HCT116 (cell line): ENCODE measurements at regions not wholly inside any gene's neighbourhood (a gene's known extent, or its start where the extent isn't known, plus 50 kb on each side); places are given as distances from the start of the nearest gene placed in this dataset.

Experiments
- ATAC-seq: fragments of 200-7000 bp; cut with Tn5 transposase; 2 replicates; pipeline ENCODE4 v1.9.1; 2020; ENCODE audit warnings: mild to moderate bottlenecking, moderate library complexity
- BruUV-seq: library from RNA; stranded (reverse); fragments of 400-500 nt; replicated peaks from 2 replicates; lab custom pipeline; 2021; lab: Mats Ljungman, UMichigan
- CTCF ChIA-PET: fragments of 300-600 bp; sonication (Branson Sonifier 250); formaldehyde crosslinking; loops from one replicate; lab custom pipeline; 2021; ENCODE audit warnings: antibody characterized with exemption; lab: Charles Lee
- POLR2A ChIA-PET: fragments of 300-600, 350-600 bp; sonication (Branson Sonifier 250); formaldehyde crosslinking; loops from one replicate; lab custom pipeline; 2021; ENCODE audit warnings: antibody characterized with exemption; lab: Charles Lee
- RAD21 ChIA-PET, 2 experiments: fragments of 300-600 bp; sonication (Branson Sonifier 250); formaldehyde crosslinking; loops; one replicate each; lab custom pipeline; 2023; ENCODE audit warnings: low total read pairs in 2 of 2; ENCODE audit not compliant: uncharacterized antibody in 2 of 2, unreplicated experiment in 2 of 2, low non-redundant PET in 1 of 2; lab: Charles Lee
- DNase-seq: peaks from one replicate; pipeline ENCODE4 v3.0.0-alpha.2; 2010; ENCODE audit warnings: low read depth, low spot score
- H2AFZ ChIP-seq: fragments of 200-600 bp; shearing (Covaris generic), sonication (generic); 2 replicates; pipeline ENCODE4 v1.6.1; 2017; ENCODE audit warnings: low read depth, mixed run types, mixed read lengths, antibody characterized with exemption, low read length; ENCODE audit not compliant: poor library complexity, severe bottlenecking
- H3K27ac ChIP-seq: 2 replicates; pipeline ENCODE4 v1.5.1; 2012; ENCODE audit warnings: low read depth, low read length
- H3K27me3 ChIP-seq: fragments of 200-600 bp; sonication (generic); 2 replicates; pipeline ENCODE4 v1.6.1; 2016; ENCODE audit warnings: mixed run types, low read length, mixed read lengths; ENCODE audit not compliant: insufficient read depth
- H3K36me3 ChIP-seq, 2 experiments: fragments of 200-500 bp in 1 of 2; fragments of 200-600 bp in 1 of 2; sonication (Bioruptor generic) in 1 of 2; sonication (generic) in 1 of 2; 2 replicates each; pipeline versions ENCODE4 v1.5.1 to v1.6.1; 2014 to 2016; ENCODE audit warnings: low read length in 2 of 2, inconsistent platforms in 1 of 2, mixed read lengths in 1 of 2, mixed run types in 1 of 2; ENCODE audit not compliant: insufficient read depth in 2 of 2, control insufficient read depth in 1 of 2
- H3K4me1 ChIP-seq, 2 experiments: fragments of 200-600 bp in 1 of 2; sonication (generic) in 1 of 2; 2 replicates each; pipeline versions ENCODE4 v1.5.1 to v1.6.1; 2012 to 2017; ENCODE audit warnings: low read length in 2 of 2, inconsistent platforms in 1 of 2, mild to moderate bottlenecking in 1 of 2, mixed read lengths in 1 of 2, mixed run types in 1 of 2, moderate library complexity in 1 of 2; ENCODE audit not compliant: insufficient read depth in 2 of 2, control insufficient read depth in 1 of 2
- H3K4me2 ChIP-seq: fragments of 200-600 bp; sonication (generic); 2 replicates; pipeline ENCODE4 v1.6.1; 2017; ENCODE audit warnings: mixed run types, low read length, mixed read lengths
- H3K4me3 ChIP-seq, 2 experiments: fragments of 200-600 bp in 1 of 2; sonication (generic) in 1 of 2; replicated peaks in 1 of 2; 2 replicates each; pipeline ENCODE4 v1.5.1; 2011 to 2016; ENCODE audit warnings: low read length in 2 of 2, control low read depth in 1 of 2, low read depth in 1 of 2, mild to moderate bottlenecking in 1 of 2, mixed read lengths in 1 of 2, mixed run types in 1 of 2
- H3K79me2 ChIP-seq: fragments of 200-600 bp; sonication (generic); 2 replicates; pipeline ENCODE4 v1.6.1; 2017; ENCODE audit warnings: mild to moderate bottlenecking, mixed run types, low read length, moderate library complexity, mixed read lengths; ENCODE audit not compliant: insufficient read depth
- H3K9ac ChIP-seq: fragments of 200-600 bp; sonication (generic); 2 replicates; pipeline ENCODE4 v1.6.1; 2016; ENCODE audit warnings: low read length, mixed read lengths
- H3K9me2 ChIP-seq: fragments of 200-600 bp; sonication (generic), shearing (Covaris generic); 2 replicates; pipeline ENCODE4 v1.6.1; 2017; ENCODE audit warnings: mixed run types, mild to moderate bottlenecking, moderate library complexity; ENCODE audit not compliant: insufficient read depth
- H3K9me3 ChIP-seq, 2 experiments: fragments of 200-500 bp in 1 of 2; fragments of 200-600 bp in 1 of 2; sonication (Bioruptor generic) in 1 of 2; sonication (generic) in 1 of 2; 2 replicates each; pipeline ENCODE4 v1.6.1; 2014 to 2017; ENCODE audit warnings: low read length in 2 of 2, mixed read lengths in 2 of 2, inconsistent platforms in 1 of 2, low read depth in 1 of 2, mild to moderate bottlenecking in 1 of 2, mixed run types in 1 of 2, moderate library complexity in 1 of 2; ENCODE audit not compliant: control insufficient read depth in 1 of 2, insufficient read depth in 1 of 2
- H4K20me1 ChIP-seq: fragments of 200-600 bp; sonication (generic), shearing (Covaris generic); 2 replicates; pipeline ENCODE4 v1.6.1; 2017; ENCODE audit warnings: mixed run types, mild to moderate bottlenecking, moderate library complexity; ENCODE audit not compliant: insufficient read depth
- ELF1 ChIP-seq: IDR thresholded peaks from 2 replicates; pipeline ENCODE4 v1.6.1; 2012; ENCODE audit warnings: low read depth, borderline replicate concordance
- EZH2phosphoT487 ChIP-seq: fragments of 200-600 bp; IDR thresholded peaks from 2 replicates; pipeline ENCODE4 v1.6.1; 2018; ENCODE audit warnings: antibody characterized with exemption, borderline replicate concordance
- FOSL1 ChIP-seq: IDR thresholded peaks from 2 replicates; pipeline ENCODE4 v1.6.1; 2012; ENCODE audit warnings: low read depth
- POLR2A ChIP-seq: IDR thresholded peaks from 2 replicates; pipeline ENCODE4 v1.7.0; 2011; ENCODE audit warnings: borderline replicate concordance; ENCODE audit not compliant: insufficient read depth, insufficient read length; ENCODE audit errors: extremely low read depth
- RAD21 ChIP-seq: IDR thresholded peaks from 2 replicates; pipeline ENCODE4 v1.6.1; 2012; ENCODE audit warnings: low read depth, mild to moderate bottlenecking
- SIN3A ChIP-seq: IDR thresholded peaks from 2 replicates; pipeline ENCODE4 v1.6.1; 2012; ENCODE audit warnings: low read depth
- SP1 ChIP-seq: IDR thresholded peaks from 2 replicates; pipeline ENCODE4 v1.6.1; 2012; ENCODE audit warnings: low read depth
- SRF ChIP-seq: IDR thresholded peaks from 2 replicates; pipeline ENCODE4 v1.6.1; 2012; ENCODE audit warnings: low read depth
- TCF7L2 ChIP-seq: IDR thresholded peaks from 2 replicates; pipeline ENCODE4 v1.7.0; 2011; ENCODE audit warnings: borderline replicate concordance, inconsistent platforms; ENCODE audit not compliant: insufficient read depth, insufficient read length; ENCODE audit errors: extremely low read depth
- YY1 ChIP-seq: IDR thresholded peaks from 2 replicates; pipeline ENCODE4 v1.6.1; 2011; ENCODE audit warnings: low read length, low read depth, moderate library complexity, mild to moderate bottlenecking; ENCODE audit not compliant: insufficient replicate concordance; ENCODE audit errors: extremely low read depth
- intact Hi-C: fragments of 100-400 bp; cut with micrococcal nuclease; formaldehyde crosslinking; loops from 2 replicates; pipeline ENCODE4 v1.10.0; 2022
- TF ChIP-seq, protein P1 (sequence below): IDR thresholded peaks from 2 replicates; pipeline ENCODE4 v1.6.1; 2012; ENCODE audit warnings: low read depth
- TF ChIP-seq, protein P2 (sequence below): IDR thresholded peaks from 2 replicates; pipeline ENCODE4 v1.6.1; 2012
- TF ChIP-seq, protein P3 (sequence below): IDR thresholded peaks from 2 replicates; pipeline ENCODE4 v1.6.1; 2012

DNA sequence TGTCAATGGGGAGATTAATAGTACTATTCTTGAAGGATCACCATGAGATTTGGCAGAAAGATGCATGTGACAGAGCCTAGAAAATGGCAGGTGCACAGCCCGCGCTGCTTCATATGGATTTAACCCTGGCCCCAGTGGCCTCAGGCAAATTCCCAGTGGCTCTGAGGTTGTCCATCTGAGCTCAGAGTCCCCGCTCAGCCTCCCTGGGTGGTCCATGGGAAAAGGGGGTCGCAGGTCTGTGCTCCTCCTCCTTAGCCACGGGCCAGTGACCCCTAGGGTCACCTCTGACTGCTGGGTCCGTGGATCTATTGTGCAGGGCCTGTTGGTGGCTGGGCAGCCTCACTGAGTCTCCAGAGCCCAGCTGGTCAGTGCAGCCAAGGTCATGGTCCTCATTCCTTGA is 93.3 kb upstream of the BOD1 start (continued):
- TF ChIP-seq, protein P1, sequence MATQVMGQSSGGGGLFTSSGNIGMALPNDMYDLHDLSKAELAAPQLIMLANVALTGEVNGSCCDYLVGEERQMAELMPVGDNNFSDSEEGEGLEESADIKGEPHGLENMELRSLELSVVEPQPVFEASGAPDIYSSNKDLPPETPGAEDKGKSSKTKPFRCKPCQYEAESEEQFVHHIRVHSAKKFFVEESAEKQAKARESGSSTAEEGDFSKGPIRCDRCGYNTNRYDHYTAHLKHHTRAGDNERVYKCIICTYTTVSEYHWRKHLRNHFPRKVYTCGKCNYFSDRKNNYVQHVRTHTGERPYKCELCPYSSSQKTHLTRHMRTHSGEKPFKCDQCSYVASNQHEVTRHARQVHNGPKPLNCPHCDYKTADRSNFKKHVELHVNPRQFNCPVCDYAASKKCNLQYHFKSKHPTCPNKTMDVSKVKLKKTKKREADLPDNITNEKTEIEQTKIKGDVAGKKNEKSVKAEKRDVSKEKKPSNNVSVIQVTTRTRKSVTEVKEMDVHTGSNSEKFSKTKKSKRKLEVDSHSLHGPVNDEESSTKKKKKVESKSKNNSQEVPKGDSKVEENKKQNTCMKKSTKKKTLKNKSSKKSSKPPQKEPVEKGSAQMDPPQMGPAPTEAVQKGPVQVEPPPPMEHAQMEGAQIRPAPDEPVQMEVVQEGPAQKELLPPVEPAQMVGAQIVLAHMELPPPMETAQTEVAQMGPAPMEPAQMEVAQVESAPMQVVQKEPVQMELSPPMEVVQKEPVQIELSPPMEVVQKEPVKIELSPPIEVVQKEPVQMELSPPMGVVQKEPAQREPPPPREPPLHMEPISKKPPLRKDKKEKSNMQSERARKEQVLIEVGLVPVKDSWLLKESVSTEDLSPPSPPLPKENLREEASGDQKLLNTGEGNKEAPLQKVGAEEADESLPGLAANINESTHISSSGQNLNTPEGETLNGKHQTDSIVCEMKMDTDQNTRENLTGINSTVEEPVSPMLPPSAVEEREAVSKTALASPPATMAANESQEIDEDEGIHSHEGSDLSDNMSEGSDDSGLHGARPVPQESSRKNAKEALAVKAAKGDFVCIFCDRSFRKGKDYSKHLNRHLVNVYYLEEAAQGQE = no peak
- TF ChIP-seq, protein P2, sequence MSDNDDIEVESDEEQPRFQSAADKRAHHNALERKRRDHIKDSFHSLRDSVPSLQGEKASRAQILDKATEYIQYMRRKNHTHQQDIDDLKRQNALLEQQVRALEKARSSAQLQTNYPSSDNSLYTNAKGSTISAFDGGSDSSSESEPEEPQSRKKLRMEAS = no peak
- TF ChIP-seq FOSL1 = no peak
- TF ChIP-seq, all 23 proteins: peak for 0

DNA sequence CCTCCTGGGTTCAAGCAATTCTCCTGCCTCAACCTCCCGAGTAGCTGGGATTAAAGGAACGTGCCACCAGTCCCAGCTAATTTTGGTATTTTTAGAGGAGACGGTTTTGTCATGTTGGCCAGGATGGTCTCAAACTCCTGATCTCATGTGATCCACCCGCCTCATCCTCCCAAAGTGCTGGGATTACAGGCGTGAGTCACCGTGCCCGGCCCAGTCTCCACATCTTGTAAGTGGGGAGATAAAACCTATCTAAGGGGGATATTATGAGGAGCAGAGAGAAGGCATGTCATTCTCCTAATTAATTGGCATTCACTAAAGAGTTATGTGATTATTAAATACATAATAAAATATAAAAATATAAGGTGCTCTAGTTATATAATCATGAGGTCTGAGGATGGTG is 94.1 kb upstream of the BOD1 start:
- no peak for ATAC-seq
- peaks cover 0 to 10% of the 10 kb centered on the region in 2 experiments; a peak in 2 of 4 replicates for H3K4me1 ChIP-seq
- H2AFZ ChIP-seq = no peak overlapping the region
- ChIA-PET RAD21 (no interaction called here), CTCF (no interaction called here), POLR2A (no interaction called here)
- H3K36me3 ChIP-seq = no peaks in the 10 kb centered on the region
- H3K9ac ChIP-seq = no peak overlapping the region
- no peaks in the 10 kb centered on the region for H3K79me2 ChIP-seq
- no peak overlapping the region for H3K4me3 ChIP-seq
- no peaks in the 10 kb centered on the region for H3K9me2 ChIP-seq
- DNase-seq = no peak
- intact Hi-C loops = no loop called here
- H3K27me3 ChIP-seq = no peaks in the 10 kb centered on the region
- no peak overlapping the region for H3K4me2 ChIP-seq
- TF ChIP-seq FOSL1 = no peak
- TF ChIP-seq, protein P1 = no peak
- no peak for TF ChIP-seq RAD21
- no peak for TF ChIP-seq SIN3A
- TF ChIP-seq SRF = no peak
- TF ChIP-seq YY1 = no peak
- no peak for TF ChIP-seq TCF7L2
- TF ChIP-seq, protein P3, sequence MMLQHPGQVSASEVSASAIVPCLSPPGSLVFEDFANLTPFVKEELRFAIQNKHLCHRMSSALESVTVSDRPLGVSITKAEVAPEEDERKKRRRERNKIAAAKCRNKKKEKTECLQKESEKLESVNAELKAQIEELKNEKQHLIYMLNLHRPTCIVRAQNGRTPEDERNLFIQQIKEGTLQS = no peak
- TF ChIP-seq EZH2phosphoT487 = no peak
- no peak for TF ChIP-seq SP1
- no peak for TF ChIP-seq ELF1
- TF ChIP-seq POLR2A = no peak
- no peak overlapping the region for H3K27ac ChIP-seq
- BruUV-seq = no TSS peak
- no peaks in the 10 kb centered on the region for H3K9me3 ChIP-seq
- H4K20me1 ChIP-seq = no peaks in the 10 kb centered on the region
